Panc1 (cell line): ENCODE measurements at regions not wholly inside any gene's neighbourhood (a gene's known extent, or its start where the extent isn't known, plus 50 kb on each side); places are given as distances from the start of the nearest gene placed in this dataset.

Experiments
- ATAC-seq: fragments of 200-7000 bp; cut with Tn5 transposase; 2 replicates; pipeline ENCODE4 v1.9.1; 2020; ENCODE audit warnings: mild to moderate bottlenecking, moderate library complexity
- BruUV-seq: library from RNA; stranded (reverse); fragments of 400-500 nt; replicated peaks from 2 replicates; lab custom pipeline; 2021; lab: Mats Ljungman, UMichigan
- CTCF ChIA-PET: fragments of 300-600 bp; sonication (Branson Sonifier 250); formaldehyde crosslinking; loops from one replicate; lab custom pipeline; 2022; ENCODE audit warnings: antibody characterized with exemption; lab: Charles Lee
- POLR2A ChIA-PET: fragments of 300-600 bp; sonication (Branson Sonifier 250); formaldehyde crosslinking; loops from one replicate; lab custom pipeline; 2022; ENCODE audit warnings: antibody characterized with exemption; lab: Charles Lee
- DNase-seq: peaks from one replicate; pipeline ENCODE4 v3.0.0-alpha.2; 2010; ENCODE audit warnings: low read depth, low spot score
- H3K27ac ChIP-seq: 2 replicates; pipeline ENCODE4 v1.5.1; 2011; ENCODE audit warnings: mild to moderate bottlenecking, low read length, inconsistent platforms
- H3K27me3 ChIP-seq: fragments of 200-500 bp; sonication (Bioruptor generic); 2 replicates; pipeline ENCODE4 v1.6.0; 2014; ENCODE audit warnings: low read length, inconsistent platforms; ENCODE audit not compliant: control insufficient read depth, insufficient read depth
- H3K36me3 ChIP-seq: fragments of 200-500 bp; sonication (Bioruptor generic); 2 replicates; pipeline ENCODE4 v1.5.1; 2014; ENCODE audit warnings: inconsistent platforms, mild to moderate bottlenecking, low read length, moderate library complexity; ENCODE audit not compliant: control insufficient read depth, insufficient read depth
- H3K4me1 ChIP-seq: 2 replicates; pipeline ENCODE4 v1.5.1; 2011; ENCODE audit warnings: inconsistent platforms, mild to moderate bottlenecking, low read length, moderate library complexity; ENCODE audit not compliant: control insufficient read depth, insufficient read depth
- H3K4me3 ChIP-seq, 2 experiments: 2 replicates each; pipeline ENCODE4 v1.5.1; 2011 to 2012; ENCODE audit warnings: low read depth in 2 of 2, low read length in 2 of 2, mild to moderate bottlenecking in 2 of 2, inconsistent platforms in 1 of 2, moderate library complexity in 1 of 2
- H3K9me3 ChIP-seq: fragments of 200-500 bp; sonication (Bioruptor generic); 2 replicates; pipeline ENCODE4 v1.5.1; 2014; ENCODE audit warnings: low read depth, mild to moderate bottlenecking, inconsistent platforms, low read length, moderate library complexity; ENCODE audit not compliant: control insufficient read depth, insufficient read depth
- POLR2AphosphoS5 ChIP-seq: IDR thresholded peaks from 2 replicates; pipeline ENCODE4 v1.6.1; 2012; ENCODE audit warnings: mild to moderate bottlenecking, low read depth, low read length, moderate library complexity
- REST ChIP-seq, 2 experiments: IDR thresholded peaks; 2 replicates each; pipeline ENCODE4 v1.6.1; 2011 to 2012; ENCODE audit warnings: low read depth in 2 of 2, control low read depth in 1 of 2, low read length in 1 of 2, mild to moderate bottlenecking in 1 of 2, moderate library complexity in 1 of 2; ENCODE audit not compliant: insufficient read depth in 1 of 2
- SIN3A ChIP-seq: IDR thresholded peaks from 2 replicates; pipeline ENCODE4 v1.6.1; 2012; ENCODE audit warnings: low read depth, mild to moderate bottlenecking, low read length, moderate library complexity, borderline replicate concordance; ENCODE audit not compliant: insufficient read depth
- TCF7L2 ChIP-seq: IDR thresholded peaks from 2 replicates; pipeline ENCODE4 v1.6.1; 2011; ENCODE audit warnings: mild to moderate bottlenecking, low read depth, low read length, inconsistent platforms
- in situ Hi-C: cut with HindIII; loops from 2 replicates; pipeline ENCODE4 v1.10.0; 2016; ENCODE audit warnings: low sequenced_read_pairs, low pct_unique_long_range_greater_than_20kb
- intact Hi-C: fragments of 100-400 bp; cut with micrococcal nuclease; formaldehyde crosslinking; loops from one replicate; pipeline ENCODE4 v1.10.0; 2022; ENCODE audit not compliant: unreplicated experiment
- TF ChIP-seq, protein P1 (sequence below): fragments of 450-650 bp; IDR thresholded peaks from 2 replicates; pipeline ENCODE4 v1.5.1; 2017; ENCODE audit warnings: mild to moderate bottlenecking

GRCh38 chr3:11724615-11725339 is 81.1 kb upstream of the VGLL4 start:
- no peak for ATAC-seq
- TF ChIP-seq TCF7L2 (no peak), REST (IDR thresholded peaks at IDR 0.05; ENCODE audit: insufficient read depth in 1 of 2, low read depth in 2 of 2, low read length in 1 of 2) (no peak), POLR2AphosphoS5 (no peak), SIN3A (no peak)
- TF ChIP-seq, protein P1, sequence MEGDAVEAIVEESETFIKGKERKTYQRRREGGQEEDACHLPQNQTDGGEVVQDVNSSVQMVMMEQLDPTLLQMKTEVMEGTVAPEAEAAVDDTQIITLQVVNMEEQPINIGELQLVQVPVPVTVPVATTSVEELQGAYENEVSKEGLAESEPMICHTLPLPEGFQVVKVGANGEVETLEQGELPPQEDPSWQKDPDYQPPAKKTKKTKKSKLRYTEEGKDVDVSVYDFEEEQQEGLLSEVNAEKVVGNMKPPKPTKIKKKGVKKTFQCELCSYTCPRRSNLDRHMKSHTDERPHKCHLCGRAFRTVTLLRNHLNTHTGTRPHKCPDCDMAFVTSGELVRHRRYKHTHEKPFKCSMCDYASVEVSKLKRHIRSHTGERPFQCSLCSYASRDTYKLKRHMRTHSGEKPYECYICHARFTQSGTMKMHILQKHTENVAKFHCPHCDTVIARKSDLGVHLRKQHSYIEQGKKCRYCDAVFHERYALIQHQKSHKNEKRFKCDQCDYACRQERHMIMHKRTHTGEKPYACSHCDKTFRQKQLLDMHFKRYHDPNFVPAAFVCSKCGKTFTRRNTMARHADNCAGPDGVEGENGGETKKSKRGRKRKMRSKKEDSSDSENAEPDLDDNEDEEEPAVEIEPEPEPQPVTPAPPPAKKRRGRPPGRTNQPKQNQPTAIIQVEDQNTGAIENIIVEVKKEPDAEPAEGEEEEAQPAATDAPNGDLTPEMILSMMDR = no peak
- POLR2A ChIA-PET = no interaction called here
- no peak for DNase-seq
- H3K9me3 ChIP-seq = no peaks in the 10 kb centered on the region
- BruUV-seq = no TSS peak
- in situ Hi-C loops (no loop called here), intact Hi-C loops (no loop called here)
- peaks cover 2% of the 10 kb centered on the region; the same call in 1 of the 2 replicates for H3K27me3 ChIP-seq
- no peak overlapping the region for H3K4me3 ChIP-seq
- H3K36me3 ChIP-seq = no peaks in the 10 kb centered on the region
- no peak overlapping the region for H3K27ac ChIP-seq
- CTCF ChIA-PET = no interaction called here
- peaks cover 9% of the 10 kb centered on the region for H3K4me1 ChIP-seq

GRCh38 chr3:11721479-11721878 is 77.8 kb upstream of the VGLL4 start:
- in situ Hi-C loops = no loop called here
- DNase-seq = no peak
- BruUV-seq = no TSS peak
- Histone ChIP-seq H3K27ac (peak overlapping the region; percentile 89), H3K4me3 (no peak overlapping the region; a peak in 1 of 4 replicates), H3K4me1 (peaks cover 17% of the 10 kb centered on the region), H3K36me3 (no peaks in the 10 kb centered on the region), H3K27me3 (peaks cover 2% of the 10 kb centered on the region; the same call in 1 of the 2 replicates), H3K9me3 (no peaks in the 10 kb centered on the region)
- ChIA-PET POLR2A (no interaction called here), CTCF (no interaction called here)
- TF ChIP-seq TCF7L2 (no peak), SIN3A (no peak), POLR2AphosphoS5 (no peak), REST (IDR thresholded peaks at IDR 0.05; ENCODE audit: insufficient read depth in 1 of 2, low read depth in 2 of 2, low read length in 1 of 2) (no peak)
- TF ChIP-seq, protein P1 = no peak
- intact Hi-C loops = no loop called here
- ATAC-seq = no peak
